ENCODE measurements at regions not wholly inside any gene's neighbourhood (a gene's known extent, or its start where the extent isn't known, plus 50 kb on each side); places are given as distances from the start of the nearest gene placed in this dataset.

- DNase-seq (ENCODE audit: low read depth in 1 of 2, low spot score in 1 of 2) (no peak), FAIRE-seq (no peak), ATAC-seq (no peak)
- TF ChIP-seq REST (IDR thresholded peaks at IDR 0.05) (no peak), FOSB (CRISPR knock-in tag; IDR thresholded peaks at IDR 0.05) (no peak), RNF2 (IDR thresholded peaks at IDR 0.05; ENCODE audit: borderline replicate concordance, low read depth) (no peak), SMC3 (IDR thresholded peaks at IDR 0.05) (no peak), CHD4 (IDR thresholded peaks at IDR 0.05; ENCODE audit: borderline replicate concordance) (no peak), USF2 (IDR thresholded peaks at IDR 0.05) (no peak), NPAS2 (CRISPR knock-in tag; IDR thresholded peaks at IDR 0.05; ENCODE audit: borderline replicate concordance) (no peak), ZSCAN20 (CRISPR knock-in tag; IDR thresholded peaks at IDR 0.05) (no peak), RAD21 (conservative IDR thresholded peaks at IDR 0.05 in 1 of 2, IDR thresholded peaks at IDR 0.05 in 1 of 2) (no peak), ZC3H11A (IDR thresholded peaks at IDR 0.05) (no peak)
- POLR2A ChIA-PET = no interaction called here
- H3K27ac ChIP-seq = no peak overlapping the region
- no peaks in the 10 kb centered on the region for H3K4me1 ChIP-seq
- CTCF ChIA-PET = no interaction called here
- WGBS (ENCODE audit: missing lambda C conversion rate) = 35% methylated on average over 3 of the region's 3 CpGs
- no peak overlapping the region for H3K4me3 ChIP-seq
- H3K4me2 ChIP-seq = no peak overlapping the region
- no peaks in the 10 kb centered on the region for H3K9me3 ChIP-seq
Observed at GRCh38 chr16:54488729-54489128, 202.1 kb upstream of the IRX3 start.

GRCh38 chr16:54487933-54488332, 201.3 kb upstream of the IRX3 start:
- CTCF ChIA-PET = no interaction called here
- Histone ChIP-seq H3K4me3 (no peak overlapping the region), H3K9me3 (no peaks in the 10 kb centered on the region), H3K27ac (no peak overlapping the region), H3K4me2 (no peak overlapping the region), H3K4me1 (no peaks in the 10 kb centered on the region)
- no peak for DNase-seq (ENCODE audit: low read depth in 1 of 2, low spot score in 1 of 2)
- no peak for ATAC-seq
- 29% methylated on average over 3 of the region's 3 CpGs for WGBS (ENCODE audit: missing lambda C conversion rate)
- POLR2A ChIA-PET = no interaction called here
- peak; percentile 23 for FAIRE-seq
- TF ChIP-seq USF2 (IDR thresholded peaks at IDR 0.05) (no peak), E2F6 (IDR thresholded peaks at IDR 0.05; ENCODE audit: borderline replicate concordance, low read depth) (no peak), ZSCAN20 (CRISPR knock-in tag; IDR thresholded peaks at IDR 0.05) (no peak), CBX8 (IDR thresholded peaks at IDR 0.05) (no peak), ESRRA (IDR thresholded peaks at IDR 0.05; ENCODE audit: borderline replicate concordance, low read length) (no peak), CHD4 (IDR thresholded peaks at IDR 0.05; ENCODE audit: borderline replicate concordance) (no peak), CEBPB (IDR thresholded peaks at IDR 0.05) (no peak), MAX (IDR thresholded peaks at IDR 0.05) (no peak), NPAS2 (CRISPR knock-in tag; IDR thresholded peaks at IDR 0.05; ENCODE audit: borderline replicate concordance) (no peak), RAD21 (conservative IDR thresholded peaks at IDR 0.05 in 1 of 2, IDR thresholded peaks at IDR 0.05 in 1 of 2) (no peak), HOXB13 (CRISPR knock-in tag; IDR thresholded peaks at IDR 0.05; ENCODE audit: low read depth) (no peak), TFCP2L1 (CRISPR knock-in tag; IDR thresholded peaks at IDR 0.05) (no peak), SMC3 (IDR thresholded peaks at IDR 0.05) (no peak), ATOH8 (CRISPR knock-in tag; IDR thresholded peaks at IDR 0.05; ENCODE audit: low read depth) (no peak), RARB (CRISPR knock-in tag; IDR thresholded peaks at IDR 0.05) (no peak), RCOR1 (IDR thresholded peaks at IDR 0.05; ENCODE audit: low read depth, low read length) (no peak), JUNB (IDR thresholded peaks at IDR 0.05) (no peak)

Data from A549 (cell line).